ENCODE measurements at regions not wholly inside any gene's neighbourhood (a gene's known extent, or its start where the extent isn't known, plus 50 kb on each side); places are given as distances from the start of the nearest gene placed in this dataset.
A peak's percentile ranks its signal among the peaks of the same experiment; 100 is the strongest.

DNA sequence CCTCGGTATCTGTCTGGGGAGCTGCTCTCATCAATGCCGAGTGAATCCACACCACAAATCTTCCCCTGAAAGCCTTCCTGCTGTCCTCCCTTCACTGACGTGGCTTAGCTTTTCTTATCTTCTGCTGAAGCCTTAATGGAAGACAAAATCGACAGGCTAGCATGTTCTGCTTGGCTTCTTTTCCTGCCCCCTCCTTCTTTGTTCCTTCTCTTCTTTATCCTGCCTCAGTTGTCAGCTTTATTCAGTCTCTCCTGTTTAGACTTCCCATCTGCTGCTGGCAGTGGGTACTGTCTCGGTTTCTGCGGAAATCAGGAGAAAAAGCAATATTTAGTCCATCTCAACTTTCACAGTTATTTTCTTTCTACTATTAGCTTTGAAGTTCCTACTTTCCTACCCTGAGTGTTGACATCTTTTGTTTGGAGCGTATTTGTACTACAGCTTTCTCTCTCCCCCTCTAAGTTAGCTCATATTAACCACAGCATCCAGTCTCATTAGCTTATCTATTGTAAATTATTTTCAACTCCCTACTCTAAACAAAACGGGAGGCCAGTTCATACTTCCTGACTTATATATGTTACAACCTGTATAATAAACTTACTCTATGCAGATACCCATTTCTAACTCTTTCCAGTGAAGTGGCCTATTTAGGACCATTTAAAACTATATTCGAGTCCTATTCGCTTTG, 226.0 kb downstream of the DACT1 start:
- 77 to 78% methylated on average over 10 of the region's 10 CpGs for WGBS, 2 donors
- intact Hi-C loops (cut with DNase I) = no loop called here
- H3K9me3 ChIP-seq = peaks cover 0 to 3% (median 0%) of the 10 kb centered on the region in 4 donors
- no peaks in the 10 kb centered on the region for H3K4me1 ChIP-seq
- H3K36me3 ChIP-seq = no peaks in the 10 kb centered on the region
- DNase-seq = no peak
- TF ChIP-seq POLR2A (IDR thresholded peaks at IDR 0.05) (no peak), POLR2AphosphoS5 (IDR thresholded peaks at IDR 0.05) (no peak)
- no peak overlapping the region for H3K4me3 ChIP-seq
- H3K27ac ChIP-seq = peak overlapping the region in 2 of 4 donors; percentile 21 to 38
- no peaks in the 10 kb centered on the region for H3K27me3 ChIP-seq

GRCh38 chr14:58864751-58865513, 227.2 kb downstream of the DACT1 start:
- TF ChIP-seq POLR2A (IDR thresholded peaks at IDR 0.05) (no peak), POLR2AphosphoS5 (IDR thresholded peaks at IDR 0.05) (no peak), EP300 (IDR thresholded peaks at IDR 0.05) (no peak)
- TF ChIP-seq, protein P1, sequence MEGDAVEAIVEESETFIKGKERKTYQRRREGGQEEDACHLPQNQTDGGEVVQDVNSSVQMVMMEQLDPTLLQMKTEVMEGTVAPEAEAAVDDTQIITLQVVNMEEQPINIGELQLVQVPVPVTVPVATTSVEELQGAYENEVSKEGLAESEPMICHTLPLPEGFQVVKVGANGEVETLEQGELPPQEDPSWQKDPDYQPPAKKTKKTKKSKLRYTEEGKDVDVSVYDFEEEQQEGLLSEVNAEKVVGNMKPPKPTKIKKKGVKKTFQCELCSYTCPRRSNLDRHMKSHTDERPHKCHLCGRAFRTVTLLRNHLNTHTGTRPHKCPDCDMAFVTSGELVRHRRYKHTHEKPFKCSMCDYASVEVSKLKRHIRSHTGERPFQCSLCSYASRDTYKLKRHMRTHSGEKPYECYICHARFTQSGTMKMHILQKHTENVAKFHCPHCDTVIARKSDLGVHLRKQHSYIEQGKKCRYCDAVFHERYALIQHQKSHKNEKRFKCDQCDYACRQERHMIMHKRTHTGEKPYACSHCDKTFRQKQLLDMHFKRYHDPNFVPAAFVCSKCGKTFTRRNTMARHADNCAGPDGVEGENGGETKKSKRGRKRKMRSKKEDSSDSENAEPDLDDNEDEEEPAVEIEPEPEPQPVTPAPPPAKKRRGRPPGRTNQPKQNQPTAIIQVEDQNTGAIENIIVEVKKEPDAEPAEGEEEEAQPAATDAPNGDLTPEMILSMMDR (IDR thresholded peaks at IDR 0.05) = no peak
- no peaks in the 10 kb centered on the region for H3K4me1 ChIP-seq

DNA sequence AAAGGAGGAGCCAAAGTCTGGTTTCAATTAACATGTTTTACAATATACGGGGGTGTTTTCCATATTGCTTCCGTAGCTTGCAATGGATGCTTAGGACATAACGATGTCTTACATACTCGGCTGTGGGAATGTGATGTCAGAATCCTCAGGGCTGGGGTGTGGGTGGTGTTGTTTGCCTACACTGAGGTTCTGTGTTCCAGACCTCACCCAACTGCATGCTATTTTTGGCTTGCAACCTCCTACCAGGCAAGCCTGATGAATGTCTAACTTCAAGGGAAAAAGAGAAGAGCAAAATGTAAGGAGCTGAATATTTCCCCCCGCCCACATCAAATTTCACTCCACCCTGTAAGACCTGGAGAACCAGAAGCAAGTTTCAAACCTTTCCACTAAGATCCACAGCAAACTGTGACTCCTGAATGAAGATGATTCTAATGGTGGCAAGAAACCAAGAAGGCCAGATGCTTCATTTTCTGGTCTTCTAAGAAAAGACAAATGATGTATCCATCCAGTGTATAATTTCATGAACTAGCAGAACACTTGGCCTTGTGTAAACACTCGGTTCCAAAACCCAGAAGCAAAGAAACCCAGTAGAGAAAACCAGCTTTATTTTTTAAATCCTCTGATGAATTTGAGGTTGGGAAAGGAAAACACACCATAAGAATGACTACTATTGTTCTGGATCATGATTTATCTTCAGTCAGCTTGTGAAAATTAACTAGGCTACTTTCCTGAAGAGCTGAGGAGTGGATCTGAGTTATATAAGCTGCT, 227.9 kb downstream of the DACT1 start:
- H3K9me3 ChIP-seq = no peaks in the 10 kb centered on the region
- no peaks in the 10 kb centered on the region for H3K4me1 ChIP-seq
- WGBS, 2 donors = 80 to 81% methylated on average over 6 of the region's 6 CpGs
- peak overlapping the region in 2 of 4 donors; percentile 8 to 38 for H3K27ac ChIP-seq
- H3K4me3 ChIP-seq = no peak overlapping the region
- H3K27me3 ChIP-seq = no peaks in the 10 kb centered on the region
- DNase-seq = no peak
- TF ChIP-seq, protein P1 (IDR thresholded peaks at IDR 0.05) = no peak
- peak in 1 of 4 donors; percentile 45 for TF ChIP-seq POLR2AphosphoS5 (IDR thresholded peaks at IDR 0.05)
- H3K36me3 ChIP-seq = no peaks in the 10 kb centered on the region
- intact Hi-C loops (cut with DNase I) = no loop called here

More at GRCh38 chr14:58864751-58865513, 227.2 kb downstream of the DACT1 start:
- H3K27ac ChIP-seq = peak overlapping the region in 3 of 4 donors; percentile 8 to 38 (median 12)
- WGBS, 2 donors = 75 to 78% methylated on average over 7 of the region's 7 CpGs
- no peaks in the 10 kb centered on the region for H3K27me3 ChIP-seq
- no peaks in the 10 kb centered on the region for H3K9me3 ChIP-seq
- intact Hi-C loops (cut with DNase I) = no loop called here
- H3K36me3 ChIP-seq = no peaks in the 10 kb centered on the region
- no peak overlapping the region for H3K4me3 ChIP-seq
- DNase-seq = no peak

DNA sequence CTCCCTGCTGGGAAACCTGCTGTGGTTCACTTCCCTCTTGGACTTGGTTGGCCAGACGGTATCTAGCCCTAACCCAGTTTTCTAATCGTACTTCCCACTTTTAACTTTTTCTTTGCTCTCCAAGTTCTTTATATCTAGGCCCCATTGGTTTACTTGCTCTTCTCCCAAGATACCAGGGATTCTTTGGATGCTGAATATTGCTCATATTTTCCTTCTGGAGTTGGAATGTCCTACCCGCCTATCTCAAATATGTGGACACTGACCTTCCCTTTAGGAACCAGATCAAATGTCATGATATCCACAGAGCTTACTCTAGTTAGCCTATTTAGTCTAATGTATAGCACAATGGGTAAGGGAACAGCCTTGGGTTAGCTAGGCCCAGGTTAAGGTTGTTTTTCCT, 228.6 kb downstream of the DACT1 start:
- intact Hi-C loops (cut with DNase I) = no loop called here
- Histone ChIP-seq H3K27me3 (no peaks in the 10 kb centered on the region), H3K4me1 (no peaks in the 10 kb centered on the region), H3K27ac (peak overlapping the region in 2 of 4 donors; percentile 11 to 38), H3K36me3 (no peaks in the 10 kb centered on the region), H3K9me3 (no peaks in the 10 kb centered on the region), H3K4me3 (no peak overlapping the region)
- 78 to 87% methylated on average over 3 of the region's 3 CpGs for whole genome bisulfite sequencing, 2 donors
- no peak for DNase-seq
- TF ChIP-seq, protein P1 (IDR thresholded peaks at IDR 0.05) = no peak
- TF ChIP-seq POLR2A (IDR thresholded peaks at IDR 0.05) = no peak
- no peak for TF ChIP-seq POLR2AphosphoS5 (IDR thresholded peaks at IDR 0.05)
- no peak for TF ChIP-seq EP300 (IDR thresholded peaks at IDR 0.05)

DNA sequence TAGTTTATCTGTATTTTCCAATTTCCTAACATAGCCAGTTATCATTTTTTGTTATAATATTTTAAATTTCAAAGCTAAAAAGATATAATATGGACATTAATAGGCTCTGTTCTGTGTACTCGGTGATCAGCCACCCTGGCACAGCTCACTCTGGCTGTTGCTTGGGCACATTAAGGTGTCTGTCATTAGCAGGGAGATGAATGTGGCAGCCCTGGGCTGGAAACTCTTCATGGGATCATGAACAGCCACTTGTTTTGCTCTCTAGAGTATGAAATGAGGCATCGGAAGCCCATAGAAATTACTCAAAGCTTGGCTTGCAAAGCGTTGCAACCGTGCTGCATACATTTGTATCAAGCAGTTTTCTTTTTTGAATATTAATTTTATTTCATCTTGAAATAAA, 233.2 kb downstream of the DACT1 start:
- Histone ChIP-seq H3K9me3 (no peaks in the 10 kb centered on the region), H3K4me1 (no peaks in the 10 kb centered on the region), H3K27ac (no peak overlapping the region), H3K4me3 (no peak overlapping the region), H3K27me3 (no peaks in the 10 kb centered on the region), H3K36me3 (no peaks in the 10 kb centered on the region)
- 97% methylated on average over 4 of the region's 4 CpGs for WGBS, 2 donors
- TF ChIP-seq EP300 (IDR thresholded peaks at IDR 0.05) (no peak), POLR2A (IDR thresholded peaks at IDR 0.05) (no peak), POLR2AphosphoS5 (IDR thresholded peaks at IDR 0.05) (no peak)
- TF ChIP-seq, protein P1 (IDR thresholded peaks at IDR 0.05) = no peak
- DNase-seq = no peak
- intact Hi-C loops (cut with DNase I) = no loop called here
